Neutrophil (primary cell): ENCODE measurements at regions not wholly inside any gene's neighbourhood (a gene's known extent, or its start where the extent isn't known, plus 50 kb on each side); places are given as distances from the start of the nearest gene placed in this dataset.
"Not testable (repeated sequence)": the region's sequence is repeated elsewhere in the genome, so short reads cannot be mapped to it uniquely, and the experiment has no call there.

Experiments
- H3K27ac ChIP-seq: fragments of 200-600 bp; sonication (generic); 2 replicates; pipeline ENCODE4 v1.5.1; 2016; ENCODE audit warnings: mild to moderate bottlenecking, moderate library complexity
- H3K27me3 ChIP-seq: fragments of 200-600 bp; sonication (generic); 2 replicates; pipeline ENCODE4 v1.6.0; 2016; ENCODE audit warnings: mild to moderate bottlenecking
- H3K36me3 ChIP-seq: fragments of 200-600 bp; sonication (generic); 2 replicates; pipeline ENCODE4 v1.5.1; 2017
- H3K4me1 ChIP-seq, 2 experiments: fragments of 200-600 bp in 1 of 2; sonication (generic) in 1 of 2; 1 replicate in 1 of 2; 2 replicates in 1 of 2; pipeline versions ENCODE4 v1.5.1 to v1.6.1; 2013 to 2016; ENCODE audit warnings: low read depth in 1 of 2, low read length in 1 of 2, mild to moderate bottlenecking in 1 of 2, moderate library complexity in 1 of 2; ENCODE audit not compliant: control insufficient read depth in 1 of 2, insufficient read depth in 1 of 2
- H3K4me3 ChIP-seq, 2 experiments: fragments of 200-600 bp in 1 of 2; sonication (generic) in 1 of 2; 1 replicate in 1 of 2; 2 replicates in 1 of 2; pipeline ENCODE4 v1.5.1; 2013 to 2016; ENCODE audit warnings: low read depth in 1 of 2, low read length in 1 of 2, mild to moderate bottlenecking in 1 of 2, moderate library complexity in 1 of 2
- H3K9me3 ChIP-seq: fragments of 200-600 bp; sonication (generic); 2 replicates; pipeline ENCODE4 v1.5.1; 2016
- CTCF ChIP-seq: fragments of 200-600 bp; sonication (generic); IDR thresholded peaks from 2 replicates; pipeline ENCODE4 v1.5.1; 2016; ENCODE audit warnings: antibody characterized with exemption

GRCh38 chr10:7039859-7040258, 371.0 kb downstream of the SFMBT2 start:
- TF ChIP-seq CTCF = no peak
- H3K4me3 ChIP-seq = no peak overlapping the region
- H3K9me3 ChIP-seq = no peaks in the 10 kb centered on the region
- no peaks in the 10 kb centered on the region for H3K36me3 ChIP-seq
- H3K4me1 ChIP-seq = peaks cover 24 to 29% of the 10 kb centered on the region in 2 experiments
- H3K27ac ChIP-seq = no peak overlapping the region
- no peaks in the 10 kb centered on the region for H3K27me3 ChIP-seq

GRCh38 chr10:7038416-7038815, 372.4 kb downstream of the SFMBT2 start:
- H3K9me3 ChIP-seq = no peaks in the 10 kb centered on the region
- TF ChIP-seq CTCF = no peak
- H3K27ac ChIP-seq = no peak overlapping the region
- H3K27me3 ChIP-seq = no peaks in the 10 kb centered on the region
- peaks cover 15 to 18% of the 10 kb centered on the region in 2 experiments for H3K4me1 ChIP-seq
- H3K36me3 ChIP-seq = no peaks in the 10 kb centered on the region
- no peak overlapping the region for H3K4me3 ChIP-seq

- not testable (repeated sequence) for H3K27me3 ChIP-seq
Measured at GRCh38 chr10:7037434-7037833, 373.4 kb downstream of the SFMBT2 start.

GRCh38 chr10:7036951-7037350, 373.9 kb downstream of the SFMBT2 start:
- Histone ChIP-seq H3K9me3 (no peaks in the 10 kb centered on the region), H3K4me1 (peaks cover 10 to 13% of the 10 kb centered on the region in 2 experiments), H3K4me3 (no peak overlapping the region), H3K27me3 (no peaks in the 10 kb centered on the region), H3K36me3 (no peaks in the 10 kb centered on the region), H3K27ac (no peak overlapping the region)
- TF ChIP-seq CTCF = no peak

More at GRCh38 chr10:7037434-7037833, 373.4 kb downstream of the SFMBT2 start:
- H3K4me3 ChIP-seq, H3K36me3 ChIP-seq, H3K27ac ChIP-seq, H3K9me3 ChIP-seq: not testable (repeated sequence)
- peaks cover 10 to 13% of the 10 kb centered on the region in 2 experiments for H3K4me1 ChIP-seq

- Histone ChIP-seq H3K4me1 (peaks cover 10 to 13% of the 10 kb centered on the region in 2 experiments), H3K36me3 (no peaks in the 10 kb centered on the region), H3K27ac (no peak overlapping the region), H3K4me3 (no peak overlapping the region), H3K9me3 (no peaks in the 10 kb centered on the region), H3K27me3 (no peaks in the 10 kb centered on the region)
- no peak for TF ChIP-seq CTCF
Measured at GRCh38 chr10:7035126-7035761, 375.6 kb downstream of the SFMBT2 start.

- no peak overlapping the region for H3K27ac ChIP-seq
- H3K4me1 ChIP-seq = peaks cover 10 to 13% of the 10 kb centered on the region in 2 experiments
- no peaks in the 10 kb centered on the region for H3K27me3 ChIP-seq
- no peaks in the 10 kb centered on the region for H3K9me3 ChIP-seq
- no peaks in the 10 kb centered on the region for H3K36me3 ChIP-seq
- TF ChIP-seq CTCF = no peak
- H3K4me3 ChIP-seq = no peak overlapping the region
Measured at GRCh38 chr10:7033031-7033430, 377.8 kb downstream of the SFMBT2 start.
